Stomach (tissue), 8 donors: ENCODE measurements at regions not wholly inside any gene's neighbourhood (a gene's known extent, or its start where the extent isn't known, plus 50 kb on each side); places are given as distances from the start of the nearest gene placed in this dataset.

Experiments
- DNase-seq, 2 donors: peaks; one replicate each; pipeline versions ENCODE4 v3.0.0 to v3.0.0-alpha.2; 2013 to 2019
- H3K27ac ChIP-seq, 5 donors: fragments of 200-600 bp in 4 of 5; sonication (generic) in 4 of 5; one replicate each; pipeline ENCODE4 v1.5.1; 2013 to 2019; ENCODE audit warnings: mild to moderate bottlenecking in 1 of 5, moderate library complexity in 1 of 5
- H3K27me3 ChIP-seq, 3 donors: fragments of 200-600 bp; sonication (generic); one replicate each; pipeline ENCODE4 v1.5.1; 2017 to 2019; ENCODE audit warnings: mixed run types in 1 of 3
- H3K36me3 ChIP-seq, 4 donors: fragments of 200-600 bp; sonication (generic); 1 replicate in 3 of 4; 2 replicates in 1 of 4; pipeline ENCODE4 v1.5.1; 2016 to 2019
- H3K4me1 ChIP-seq, 4 donors: fragments of 200-600 bp; sonication (generic); one replicate each; pipeline ENCODE4 v1.5.1; 2016 to 2019
- H3K4me3 ChIP-seq, 4 donors: fragments of 200-600 bp; sonication (generic) in 3 of 4; one replicate each; pipeline ENCODE4 v1.5.1; 2016 to 2019; ENCODE audit warnings: mild to moderate bottlenecking in 1 of 4
- H3K9me3 ChIP-seq, 4 donors: fragments of 200-600 bp; sonication (generic); one replicate each; pipeline ENCODE4 v1.5.1; 2016 to 2019
- EP300 ChIP-seq: sonication (generic); formaldehyde crosslinking; IDR thresholded peaks from one replicate; pipeline ENCODE4 v1.6.1; 2017; ENCODE audit warnings: antibody characterized with exemption
- POLR2A ChIP-seq, 4 donors: fragments of 450-650 bp; IDR thresholded peaks; one replicate each; pipeline ENCODE4 v1.6.1; 2016; ENCODE audit warnings: antibody characterized with exemption in 4 of 4, control low read depth in 2 of 4, mild to moderate bottlenecking in 1 of 4, moderate library complexity in 1 of 4
- POLR2AphosphoS5 ChIP-seq, 3 donors: sonication (generic); formaldehyde crosslinking; IDR thresholded peaks; one replicate each; pipeline ENCODE4 v1.6.1; 2016; ENCODE audit warnings: antibody characterized with exemption in 3 of 3
- WGBS, 5 donors: extraction: QIAGEN DNeasy Blood & Tissue Kit in 3 of 5; methylation state at CpG; one replicate each; pipeline versions ENCODE4 v1.1.5 to v1.1.7; 2013 to 2018; 5-methylcytosine and 5-hydroxymethylcytosine counted together
- intact Hi-C: fragments of 100-400 bp; cut with DNase I; formaldehyde crosslinking; loops from one replicate; pipeline ENCODE4 v1.15.1; 2023; ENCODE audit warnings: low total_unique reads
- TF ChIP-seq, protein P1 (sequence below), 7 experiments: fragments of 450-650 bp in 4 of 7; fragments of 200-600 bp in 3 of 7; sonication (generic) in 3 of 7; IDR thresholded peaks; one replicate each; pipeline ENCODE4 v1.5.1; 2016 to 2019; ENCODE audit warnings: antibody characterized with exemption in 7 of 7, control low read depth in 2 of 7, mild to moderate bottlenecking in 1 of 7
- donor health status: healthy with polysubstance abuse.
- donor health status: Bipolar disorder and iron deficiency.
- donor health status: healthy.

DNA sequence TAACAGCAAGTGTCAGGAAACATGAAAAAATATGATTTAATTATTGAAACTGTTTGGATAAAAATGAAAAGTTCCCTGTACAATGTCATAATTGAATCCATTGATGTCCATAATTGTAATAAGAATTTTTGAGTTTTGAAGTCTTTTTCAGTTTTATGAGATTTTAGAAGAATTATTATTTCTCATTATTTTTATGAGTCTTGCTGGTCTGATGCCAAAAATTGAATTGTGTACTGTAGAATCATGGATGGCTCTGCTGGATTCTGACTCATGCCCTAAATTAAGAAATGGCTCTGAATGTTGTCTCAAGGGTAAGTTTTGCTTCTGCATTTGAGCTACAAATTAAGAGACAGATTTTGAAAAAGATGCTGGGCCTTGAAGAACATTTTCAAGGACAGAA is 132.8 kb upstream of the MAP9 start:
- no peak overlapping the region for H3K4me3 ChIP-seq
- no peaks in the 10 kb centered on the region for H3K36me3 ChIP-seq
- intact Hi-C loops = no loop called here
- no peaks in the 10 kb centered on the region for H3K9me3 ChIP-seq
- no peaks in the 10 kb centered on the region for H3K27me3 ChIP-seq
- H3K4me1 ChIP-seq = peaks cover 0 to 8% (median 0%) of the 10 kb centered on the region in 4 donors
- no peak overlapping the region for H3K27ac ChIP-seq
- TF ChIP-seq, protein P1, sequence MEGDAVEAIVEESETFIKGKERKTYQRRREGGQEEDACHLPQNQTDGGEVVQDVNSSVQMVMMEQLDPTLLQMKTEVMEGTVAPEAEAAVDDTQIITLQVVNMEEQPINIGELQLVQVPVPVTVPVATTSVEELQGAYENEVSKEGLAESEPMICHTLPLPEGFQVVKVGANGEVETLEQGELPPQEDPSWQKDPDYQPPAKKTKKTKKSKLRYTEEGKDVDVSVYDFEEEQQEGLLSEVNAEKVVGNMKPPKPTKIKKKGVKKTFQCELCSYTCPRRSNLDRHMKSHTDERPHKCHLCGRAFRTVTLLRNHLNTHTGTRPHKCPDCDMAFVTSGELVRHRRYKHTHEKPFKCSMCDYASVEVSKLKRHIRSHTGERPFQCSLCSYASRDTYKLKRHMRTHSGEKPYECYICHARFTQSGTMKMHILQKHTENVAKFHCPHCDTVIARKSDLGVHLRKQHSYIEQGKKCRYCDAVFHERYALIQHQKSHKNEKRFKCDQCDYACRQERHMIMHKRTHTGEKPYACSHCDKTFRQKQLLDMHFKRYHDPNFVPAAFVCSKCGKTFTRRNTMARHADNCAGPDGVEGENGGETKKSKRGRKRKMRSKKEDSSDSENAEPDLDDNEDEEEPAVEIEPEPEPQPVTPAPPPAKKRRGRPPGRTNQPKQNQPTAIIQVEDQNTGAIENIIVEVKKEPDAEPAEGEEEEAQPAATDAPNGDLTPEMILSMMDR (IDR thresholded peaks at IDR 0.05) = no peak
- no peak for TF ChIP-seq POLR2AphosphoS5 (IDR thresholded peaks at IDR 0.05)
- TF ChIP-seq POLR2A (IDR thresholded peaks at IDR 0.05) = no peak
- TF ChIP-seq EP300 = no peak
- no peak for DNase-seq

DNA sequence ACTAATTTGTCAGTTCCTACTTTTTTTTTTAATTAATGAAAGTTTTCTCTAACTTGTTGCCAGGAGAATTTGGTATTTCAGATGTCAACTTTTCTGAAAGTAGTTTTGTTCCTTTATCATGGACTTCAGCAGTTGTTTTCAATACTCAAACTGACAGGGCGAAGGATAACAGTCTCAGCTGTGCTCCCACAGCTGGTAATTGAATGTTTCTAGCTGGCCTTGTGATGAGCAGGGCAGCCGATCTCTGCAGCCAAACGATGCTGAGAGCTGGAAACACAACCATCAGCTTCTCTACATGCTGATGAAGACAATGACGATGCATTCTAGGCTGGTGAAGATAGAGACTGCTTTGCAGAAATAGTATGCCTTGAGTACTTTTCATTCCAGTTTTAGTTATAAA is 130.0 kb upstream of the MAP9 start:
- Histone ChIP-seq H3K9me3 (no peaks in the 10 kb centered on the region), H3K4me1 (no peaks in the 10 kb centered on the region), H3K4me3 (no peak overlapping the region), H3K27ac (no peak overlapping the region), H3K36me3 (no peaks in the 10 kb centered on the region), H3K27me3 (no peaks in the 10 kb centered on the region)
- WGBS, 5 donors = 42 to 57% (median 52%) methylated on average over 4 of the region's 4 CpGs
- DNase-seq = peak in 1 of 2 donors; percentile 40
- intact Hi-C loops = no loop called here
- TF ChIP-seq, protein P1 (IDR thresholded peaks at IDR 0.05) = no peak
- TF ChIP-seq POLR2A (IDR thresholded peaks at IDR 0.05) (no peak), EP300 (no peak), POLR2AphosphoS5 (IDR thresholded peaks at IDR 0.05) (no peak)

DNA sequence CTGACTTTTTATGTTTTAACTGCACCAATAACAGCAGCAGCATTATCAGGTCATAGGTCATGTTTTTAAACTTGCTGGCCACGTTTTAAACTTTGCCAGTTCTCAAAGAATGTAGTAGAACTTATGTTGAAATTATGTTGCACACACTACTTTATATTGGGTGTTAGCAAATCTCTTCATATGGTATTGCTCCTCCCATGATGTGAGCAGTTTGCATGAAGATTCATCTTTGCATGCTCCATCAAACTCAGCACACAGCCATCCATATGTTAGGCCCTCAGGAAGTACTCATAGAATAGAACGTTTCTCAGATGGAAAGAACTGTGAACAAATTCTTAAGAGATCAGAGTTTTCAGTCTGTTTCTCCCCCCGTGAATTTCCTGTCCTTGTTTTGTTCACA is 128.6 kb upstream of the MAP9 start:
- H3K36me3 ChIP-seq = no peaks in the 10 kb centered on the region
- WGBS, 5 donors = 37 to 57% (median 52%) methylated on average over 3 of the region's 3 CpGs

DNA sequence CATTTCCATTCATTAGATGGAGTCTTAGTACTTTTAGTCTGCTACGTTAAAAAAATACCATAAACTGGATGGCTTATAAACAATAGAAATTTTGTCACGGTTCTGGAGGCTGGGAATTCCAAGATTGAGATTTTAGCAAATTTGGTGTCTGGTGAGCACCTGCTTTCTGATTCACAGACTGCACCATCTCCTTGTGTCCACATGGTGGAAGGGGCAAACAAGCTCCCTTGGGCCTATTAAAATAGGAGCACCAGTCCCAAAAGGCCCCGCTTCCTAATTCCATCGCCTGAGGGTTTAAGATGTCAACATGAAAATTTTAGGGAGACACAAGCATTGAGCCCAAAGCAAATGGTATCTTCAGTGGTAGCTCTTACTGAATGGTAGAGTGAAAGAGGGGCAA is 120.5 kb upstream of the MAP9 start:
- 78 to 93% (median 88%) methylated on average over 4 of the region's 4 CpGs for WGBS, 5 donors
- no peak overlapping the region for H3K4me3 ChIP-seq
- no peaks in the 10 kb centered on the region for H3K9me3 ChIP-seq
- DNase-seq = no peak
- H3K4me1 ChIP-seq = no peaks in the 10 kb centered on the region
- H3K27me3 ChIP-seq = no peaks in the 10 kb centered on the region
- TF ChIP-seq POLR2A (IDR thresholded peaks at IDR 0.05) (no peak), POLR2AphosphoS5 (IDR thresholded peaks at IDR 0.05) (no peak), EP300 (no peak)
- TF ChIP-seq, protein P1 (IDR thresholded peaks at IDR 0.05) = no peak
- intact Hi-C loops = no loop called here
- no peak overlapping the region for H3K27ac ChIP-seq
- no peaks in the 10 kb centered on the region for H3K36me3 ChIP-seq

More for the DNA sequence above, 128.6 kb upstream of the MAP9 start:
- Histone ChIP-seq H3K9me3 (no peaks in the 10 kb centered on the region), H3K27ac (no peak overlapping the region), H3K4me1 (no peaks in the 10 kb centered on the region), H3K27me3 (no peaks in the 10 kb centered on the region), H3K4me3 (no peak overlapping the region)
- no peak for DNase-seq
- intact Hi-C loops = no loop called here
- no peak for TF ChIP-seq EP300
- TF ChIP-seq, protein P1 (IDR thresholded peaks at IDR 0.05) = no peak
- TF ChIP-seq POLR2AphosphoS5 (IDR thresholded peaks at IDR 0.05) = no peak
- TF ChIP-seq POLR2A (IDR thresholded peaks at IDR 0.05) = no peak
